Neural cell (in vitro differentiated cells): ENCODE measurements at regions not wholly inside any gene's neighbourhood (a gene's known extent, or its start where the extent isn't known, plus 50 kb on each side); places are given as distances from the start of the nearest gene placed in this dataset.

Source experiments
- H2AFZ ChIP-seq: fragments of 200-600, 300-800 bp; sonication (generic), shearing (Covaris generic); 2 replicates; pipeline ENCODE4 v1.6.0; 2014; ENCODE audit warnings: low read depth, mild to moderate bottlenecking, antibody characterized with exemption, low read length, moderate library complexity
- H3F3A ChIP-seq: fragments of 200-600 bp; shearing (Covaris generic); 2 replicates; pipeline ENCODE4 v1.6.1; 2016; ENCODE audit warnings: mild to moderate bottlenecking, moderate library complexity, mixed read lengths, antibody characterized with exemption, low read length; ENCODE audit not compliant: insufficient read depth, poor library complexity, severe bottlenecking
- H3K27ac ChIP-seq: fragments of 200-600, 300-800 bp; sonication (generic), shearing (Covaris generic); 2 replicates; pipeline ENCODE4 v1.5.1; 2014; ENCODE audit warnings: mild to moderate bottlenecking, low read length, moderate library complexity
- H3K27me3 ChIP-seq: fragments of 300-800, 200-600 bp; sonication (generic), shearing (Covaris generic); 2 replicates; pipeline ENCODE4 v1.6.0; 2014; ENCODE audit warnings: mild to moderate bottlenecking, low read depth, low read length, moderate library complexity; ENCODE audit not compliant: insufficient read depth
- H3K36me3 ChIP-seq: fragments of 300-800, 200-600 bp; sonication (generic), shearing (Covaris generic); 2 replicates; pipeline ENCODE4 v1.5.1; 2014; ENCODE audit warnings: mild to moderate bottlenecking, antibody characterized with exemption, low read length, moderate library complexity; ENCODE audit not compliant: insufficient read depth
- H3K4me2 ChIP-seq: fragments of 300-800, 200-600 bp; sonication (generic), shearing (Covaris generic); 2 replicates; pipeline ENCODE4 v1.6.0; 2014; ENCODE audit warnings: mild to moderate bottlenecking, low read length
- H3K4me3 ChIP-seq: fragments of 300-800, 200-600 bp; sonication (generic), shearing (Covaris generic); 2 replicates; pipeline ENCODE4 v1.5.1; 2014; ENCODE audit warnings: mild to moderate bottlenecking, low read length, moderate library complexity
- H3K79me2 ChIP-seq: fragments of 200-600 bp; shearing (Covaris generic); replicated peaks from 2 replicates; pipeline ENCODE4 v1.6.0; 2014; ENCODE audit warnings: mild to moderate bottlenecking, low read length, moderate library complexity; ENCODE audit not compliant: insufficient read depth
- H3K9ac ChIP-seq: fragments of 300-800, 200-600 bp; sonication (generic), shearing (Covaris generic); 2 replicates; pipeline ENCODE4 v1.6.1; 2016; ENCODE audit warnings: mild to moderate bottlenecking, low read length, mixed read lengths
- H3K9me2 ChIP-seq: fragments of 200-600 bp; shearing (Covaris generic); 2 replicates; pipeline ENCODE4 v1.6.1; 2016; ENCODE audit warnings: mild to moderate bottlenecking, low read length, mixed read lengths; ENCODE audit not compliant: insufficient read depth
- H3K9me3 ChIP-seq: fragments of 200-600, 300-800 bp; sonication (generic), shearing (Covaris generic); 2 replicates; pipeline ENCODE4 v1.6.1; 2016; ENCODE audit warnings: mild to moderate bottlenecking, mixed run types, low read length, moderate library complexity, mixed read lengths
- H4K20me1 ChIP-seq: fragments of 200-600 bp; shearing (Covaris generic); 2 replicates; pipeline ENCODE4 v1.6.1; 2016; ENCODE audit warnings: mild to moderate bottlenecking, mixed run types; ENCODE audit not compliant: insufficient read depth
- CTCF ChIP-seq: fragments of 450-650 bp; IDR thresholded peaks from 2 replicates; pipeline ENCODE4 v1.5.1; 2014; ENCODE audit warnings: antibody characterized with exemption, mild to moderate bottlenecking, moderate library complexity; ENCODE audit not compliant: poor library complexity, severe bottlenecking
- EP300 ChIP-seq: fragments of 450-650 bp; conservative IDR thresholded peaks from 2 replicates; pipeline ENCODE4 v1.6.1; 2014; ENCODE audit warnings: antibody characterized with exemption, mild to moderate bottlenecking, moderate library complexity; ENCODE audit not compliant: poor library complexity, severe bottlenecking
- EZH2 ChIP-seq: fragments of 200-600, 300-800 bp; shearing (Covaris generic), sonication (generic); IDR thresholded peaks from 2 replicates; pipeline ENCODE4 v1.6.1; 2014; ENCODE audit warnings: antibody characterized with exemption, low read length, borderline replicate concordance, mild to moderate bottlenecking; ENCODE audit not compliant: insufficient read depth, poor library complexity, severe bottlenecking
- MXI1 ChIP-seq: fragments of 450-650 bp; conservative IDR thresholded peaks from 2 replicates; pipeline ENCODE4 v1.6.1; 2014; ENCODE audit warnings: antibody characterized with exemption, mild to moderate bottlenecking; ENCODE audit not compliant: poor library complexity, severe bottlenecking
- POLR2AphosphoS5 ChIP-seq: IDR thresholded peaks from 2 replicates; pipeline ENCODE4 v1.6.1; 2012
- RAD21 ChIP-seq: fragments of 450-650 bp; conservative IDR thresholded peaks from 2 replicates; pipeline ENCODE4 v1.6.1; 2014; ENCODE audit warnings: antibody characterized with exemption, mild to moderate bottlenecking, moderate library complexity
- REST ChIP-seq: IDR thresholded peaks from 2 replicates; pipeline ENCODE4 v1.6.1; 2012; ENCODE audit warnings: borderline replicate concordance
- SMC3 ChIP-seq: fragments of 450-650 bp; conservative IDR thresholded peaks from 2 replicates; pipeline ENCODE4 v1.6.1; 2014; ENCODE audit warnings: antibody characterized with exemption, mild to moderate bottlenecking, moderate library complexity; ENCODE audit not compliant: poor library complexity
- TAF1 ChIP-seq: IDR thresholded peaks from 2 replicates; pipeline ENCODE4 v1.6.1; 2012; ENCODE audit warnings: low read depth

DNA sequence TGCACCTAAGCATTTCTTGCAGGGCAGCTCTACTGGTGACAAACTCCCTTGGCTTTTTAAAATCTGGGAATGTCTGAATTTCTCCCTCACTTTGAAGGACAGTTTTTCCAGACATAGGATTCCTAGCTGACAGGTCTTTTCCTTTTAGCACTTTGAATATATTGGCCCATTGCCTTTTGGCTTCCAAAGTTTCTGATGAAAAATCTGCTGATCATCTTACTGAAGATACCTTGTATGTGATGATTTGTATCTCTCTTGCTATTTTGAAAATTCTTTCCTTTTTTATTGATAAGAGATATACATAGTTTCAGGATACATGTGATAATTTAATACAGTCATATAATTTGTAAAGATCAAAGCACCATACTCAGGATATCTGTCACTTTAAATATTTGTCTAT, 211.1 kb downstream of the ZIC5 start:
- Histone ChIP-seq H3K27me3 (no peaks in the 10 kb centered on the region), H3K36me3 (no peaks in the 10 kb centered on the region), H3K9ac (no peak overlapping the region), H3K4me2 (no peak overlapping the region), H3K9me3 (no peaks in the 10 kb centered on the region), H4K20me1 (no peaks in the 10 kb centered on the region), H3K9me2 (no peaks in the 10 kb centered on the region), H2AFZ (no peak overlapping the region), H3K79me2 (no peaks in the 10 kb centered on the region), H3K27ac (no peak overlapping the region), H3K4me3 (no peak overlapping the region), H3F3A (no peaks in the 10 kb centered on the region)
- TF ChIP-seq SMC3 (no peak), CTCF (no peak), EP300 (no peak), REST (no peak), TAF1 (no peak), EZH2 (no peak), POLR2AphosphoS5 (no peak), MXI1 (no peak), RAD21 (no peak)

GRCh38 chr13:99759163-99759552, 212.4 kb downstream of the ZIC5 start:
- TF ChIP-seq EP300 (no peak), MXI1 (no peak), REST (no peak), SMC3 (no peak), POLR2AphosphoS5 (no peak), TAF1 (no peak), RAD21 (no peak), EZH2 (no peak), CTCF (no peak)
- H3K4me2 ChIP-seq, result no peak overlapping the region
- no peak overlapping the region for H2AFZ ChIP-seq
- no peak overlapping the region for H3K4me3 ChIP-seq
- no peaks in the 10 kb centered on the region for H3K27me3 ChIP-seq
- H3K36me3 ChIP-seq, result no peaks in the 10 kb centered on the region
- H3K79me2 ChIP-seq, result no peaks in the 10 kb centered on the region
- no peak overlapping the region for H3K27ac ChIP-seq
- H3K9me3 ChIP-seq, result no peaks in the 10 kb centered on the region
- no peaks in the 10 kb centered on the region for H3F3A ChIP-seq
- no peaks in the 10 kb centered on the region for H4K20me1 ChIP-seq
- no peak overlapping the region for H3K9ac ChIP-seq
- H3K9me2 ChIP-seq, result no peaks in the 10 kb centered on the region
